ENCODE measurements at regions not wholly inside any gene's neighbourhood (a gene's known extent, or its start where the extent isn't known, plus 50 kb on each side); places are given as distances from the start of the nearest gene placed in this dataset.

- Histone ChIP-seq H3K4me3 (ENCODE audit: low read depth, low read length) (no peak overlapping the region), H3K4me1 (ENCODE audit: control insufficient read depth, insufficient read depth, low read length) (peaks cover 12% of the 10 kb centered on the region), H3K36me3 (ENCODE audit: control insufficient read depth, insufficient read depth, low read length) (no peaks in the 10 kb centered on the region), H3K27ac (ENCODE audit: low read depth, low read length) (no peak overlapping the region), H3K27me3 (ENCODE audit: control insufficient read depth, insufficient read depth, low read length) (no peaks in the 10 kb centered on the region), H3K9me3 (ENCODE audit: control insufficient read depth, insufficient read depth, low read length) (no peaks in the 10 kb centered on the region)
- no peak for DNase-seq (ENCODE audit: low read depth in 4 of 6, low spot score in 6 of 6)
- WGBS (ENCODE audit: insufficient coverage), result 79% methylated on average over 3 of the region's 7 CpGs
Measured at GRCh38 chr17:65434251-65434650, 127.2 kb downstream of the AXIN2 start.

GRCh38 chr17:65433592-65433991 is 127.9 kb downstream of the AXIN2 start:
- Histone ChIP-seq H3K4me1 (ENCODE audit: control insufficient read depth, insufficient read depth, low read length) (peaks cover 7% of the 10 kb centered on the region), H3K27me3 (ENCODE audit: control insufficient read depth, insufficient read depth, low read length) (no peaks in the 10 kb centered on the region), H3K36me3 (ENCODE audit: control insufficient read depth, insufficient read depth, low read length) (no peaks in the 10 kb centered on the region), H3K9me3 (ENCODE audit: control insufficient read depth, insufficient read depth, low read length) (no peaks in the 10 kb centered on the region), H3K4me3 (ENCODE audit: low read depth, low read length) (no peak overlapping the region), H3K27ac (ENCODE audit: low read depth, low read length) (no peak overlapping the region)
- no peak for DNase-seq (ENCODE audit: low read depth in 4 of 6, low spot score in 6 of 6)
- 100% methylated on average over 1 of the region's 4 CpGs for WGBS (ENCODE audit: insufficient coverage)

- 94% methylated on average over 1 of the region's 1 CpG for WGBS (ENCODE audit: insufficient coverage)
- H3K27ac ChIP-seq (ENCODE audit: low read depth, low read length), result no peak overlapping the region
- no peaks in the 10 kb centered on the region for H3K9me3 ChIP-seq (ENCODE audit: control insufficient read depth, insufficient read depth, low read length)
- no peak overlapping the region for H3K4me3 ChIP-seq (ENCODE audit: low read depth, low read length)
- no peaks in the 10 kb centered on the region for H3K27me3 ChIP-seq (ENCODE audit: control insufficient read depth, insufficient read depth, low read length)
- no peaks in the 10 kb centered on the region for H3K36me3 ChIP-seq (ENCODE audit: control insufficient read depth, insufficient read depth, low read length)
- H3K4me1 ChIP-seq (ENCODE audit: control insufficient read depth, insufficient read depth, low read length), result peaks cover 2% of the 10 kb centered on the region
- DNase-seq (ENCODE audit: low read depth in 4 of 6, low spot score in 6 of 6), result no peak
Measured at GRCh38 chr17:65433157-65433556, 128.3 kb downstream of the AXIN2 start.

- Histone ChIP-seq H3K9me3 (ENCODE audit: control insufficient read depth, insufficient read depth, low read length) (no peaks in the 10 kb centered on the region), H3K4me3 (ENCODE audit: low read depth, low read length) (no peak overlapping the region), H3K4me1 (ENCODE audit: control insufficient read depth, insufficient read depth, low read length) (no peaks in the 10 kb centered on the region), H3K36me3 (ENCODE audit: control insufficient read depth, insufficient read depth, low read length) (no peaks in the 10 kb centered on the region), H3K27ac (ENCODE audit: low read depth, low read length) (no peak overlapping the region), H3K27me3 (ENCODE audit: control insufficient read depth, insufficient read depth, low read length) (no peaks in the 10 kb centered on the region)
- WGBS (ENCODE audit: insufficient coverage), result 97% methylated on average over 7 of the region's 7 CpGs
- DNase-seq (ENCODE audit: low read depth in 4 of 6, low spot score in 6 of 6), result no peak
Measured at GRCh38 chr17:65431116-65431515, 130.3 kb downstream of the AXIN2 start.

GRCh38 chr17:65430209-65430833 is 131.1 kb downstream of the AXIN2 start:
- H3K27ac ChIP-seq (ENCODE audit: low read depth, low read length), result no peak overlapping the region
- peak in 1 of 6 donors; percentile 16 for DNase-seq (ENCODE audit: low read depth in 4 of 6, low spot score in 6 of 6)
- 60% methylated on average over 7 of the region's 9 CpGs for WGBS (ENCODE audit: insufficient coverage)

GRCh38 chr17:65423346-65424140 is 137.9 kb downstream of the AXIN2 start:
- Histone ChIP-seq H3K4me3 (ENCODE audit: low read depth, low read length) (no peak overlapping the region), H3K4me1 (ENCODE audit: control insufficient read depth, insufficient read depth, low read length) (peaks cover 3% of the 10 kb centered on the region)
- 73% methylated on average over 6 of the region's 9 CpGs for WGBS (ENCODE audit: insufficient coverage)

More at GRCh38 chr17:65430209-65430833, 131.1 kb downstream of the AXIN2 start:
- H3K4me3 ChIP-seq (ENCODE audit: low read depth, low read length), result no peak overlapping the region
- H3K4me1 ChIP-seq (ENCODE audit: control insufficient read depth, insufficient read depth, low read length), result no peaks in the 10 kb centered on the region
- no peaks in the 10 kb centered on the region for H3K36me3 ChIP-seq (ENCODE audit: control insufficient read depth, insufficient read depth, low read length)
- H3K9me3 ChIP-seq (ENCODE audit: control insufficient read depth, insufficient read depth, low read length), result peaks cover under 1% of the 10 kb centered on the region
- no peaks in the 10 kb centered on the region for H3K27me3 ChIP-seq (ENCODE audit: control insufficient read depth, insufficient read depth, low read length)

GRCh38 chr17:65418622-65419021 is 142.8 kb downstream of the AXIN2 start:
- WGBS (ENCODE audit: insufficient coverage), result 40% methylated on average over 1 of the region's 3 CpGs
- H3K4me3 ChIP-seq (ENCODE audit: low read depth, low read length), result no peak overlapping the region
- DNase-seq (ENCODE audit: low read depth in 4 of 6, low spot score in 6 of 6), result peak in 2 of 6 donors; percentile 41 to 47
- no peaks in the 10 kb centered on the region for H3K36me3 ChIP-seq (ENCODE audit: control insufficient read depth, insufficient read depth, low read length)
- no peak overlapping the region for H3K27ac ChIP-seq (ENCODE audit: low read depth, low read length)
- peaks cover 5% of the 10 kb centered on the region for H3K4me1 ChIP-seq (ENCODE audit: control insufficient read depth, insufficient read depth, low read length)
- H3K27me3 ChIP-seq (ENCODE audit: control insufficient read depth, insufficient read depth, low read length), result no peaks in the 10 kb centered on the region
- H3K9me3 ChIP-seq (ENCODE audit: control insufficient read depth, insufficient read depth, low read length), result no peaks in the 10 kb centered on the region

More at GRCh38 chr17:65423346-65424140, 137.9 kb downstream of the AXIN2 start:
- no peak for DNase-seq (ENCODE audit: low read depth in 4 of 6, low spot score in 6 of 6)
- H3K9me3 ChIP-seq (ENCODE audit: control insufficient read depth, insufficient read depth, low read length), result peaks cover 2% of the 10 kb centered on the region
- H3K27ac ChIP-seq (ENCODE audit: low read depth, low read length), result no peak overlapping the region
- H3K27me3 ChIP-seq (ENCODE audit: control insufficient read depth, insufficient read depth, low read length), result no peaks in the 10 kb centered on the region
- H3K36me3 ChIP-seq (ENCODE audit: control insufficient read depth, insufficient read depth, low read length), result no peaks in the 10 kb centered on the region

GRCh38 chr17:65417406-65418221 is 143.8 kb downstream of the AXIN2 start:
- no peak overlapping the region for H3K4me3 ChIP-seq (ENCODE audit: low read depth, low read length)
- H3K27ac ChIP-seq (ENCODE audit: low read depth, low read length), result no peak overlapping the region
- no peaks in the 10 kb centered on the region for H3K27me3 ChIP-seq (ENCODE audit: control insufficient read depth, insufficient read depth, low read length)
- DNase-seq (ENCODE audit: low read depth in 4 of 6, low spot score in 6 of 6), result no peak
- H3K9me3 ChIP-seq (ENCODE audit: control insufficient read depth, insufficient read depth, low read length), result no peaks in the 10 kb centered on the region
- H3K4me1 ChIP-seq (ENCODE audit: control insufficient read depth, insufficient read depth, low read length), result peaks cover 5% of the 10 kb centered on the region
- no peaks in the 10 kb centered on the region for H3K36me3 ChIP-seq (ENCODE audit: control insufficient read depth, insufficient read depth, low read length)
- WGBS (ENCODE audit: insufficient coverage), result 98% methylated on average over 6 of the region's 7 CpGs

GRCh38 chr17:65415991-65416390 is 145.5 kb downstream of the AXIN2 start:
- Histone ChIP-seq H3K4me3 (ENCODE audit: low read depth, low read length) (no peak overlapping the region), H3K36me3 (ENCODE audit: control insufficient read depth, insufficient read depth, low read length) (no peaks in the 10 kb centered on the region), H3K9me3 (ENCODE audit: control insufficient read depth, insufficient read depth, low read length) (no peaks in the 10 kb centered on the region), H3K27me3 (ENCODE audit: control insufficient read depth, insufficient read depth, low read length) (no peaks in the 10 kb centered on the region), H3K27ac (ENCODE audit: low read depth, low read length) (no peak overlapping the region), H3K4me1 (ENCODE audit: control insufficient read depth, insufficient read depth, low read length) (peaks cover 5% of the 10 kb centered on the region)
- DNase-seq (ENCODE audit: low read depth in 4 of 6, low spot score in 6 of 6), result no peak
- WGBS (ENCODE audit: insufficient coverage), result 100% methylated on average over 2 of the region's 5 CpGs

Measured in spinal cord (tissue), 9 donors.